ENCODE measurements at regions not wholly inside any gene's neighbourhood (a gene's known extent, or its start where the extent isn't known, plus 50 kb on each side); places are given as distances from the start of the nearest gene placed in this dataset.

DNA sequence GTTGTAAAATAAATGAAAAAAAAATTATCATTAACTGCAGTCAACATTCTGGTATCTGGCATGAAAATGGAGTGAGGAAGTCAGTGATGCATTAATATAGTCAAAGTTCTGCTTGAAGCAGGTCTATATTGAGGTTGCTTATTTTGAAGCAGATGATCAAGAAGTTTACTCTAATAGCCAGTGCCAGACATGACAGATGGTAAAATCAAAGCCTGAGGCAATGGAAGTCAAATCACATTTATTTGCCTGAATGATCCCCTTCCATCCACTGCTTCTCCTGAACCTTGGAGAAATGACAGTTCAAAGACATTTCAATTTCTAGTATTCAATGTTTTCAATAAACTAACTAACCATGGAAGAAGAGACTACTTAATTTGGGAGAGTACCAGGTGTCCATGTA is 430.0 kb downstream of the FAM181B start:
- TF ChIP-seq, protein P1, sequence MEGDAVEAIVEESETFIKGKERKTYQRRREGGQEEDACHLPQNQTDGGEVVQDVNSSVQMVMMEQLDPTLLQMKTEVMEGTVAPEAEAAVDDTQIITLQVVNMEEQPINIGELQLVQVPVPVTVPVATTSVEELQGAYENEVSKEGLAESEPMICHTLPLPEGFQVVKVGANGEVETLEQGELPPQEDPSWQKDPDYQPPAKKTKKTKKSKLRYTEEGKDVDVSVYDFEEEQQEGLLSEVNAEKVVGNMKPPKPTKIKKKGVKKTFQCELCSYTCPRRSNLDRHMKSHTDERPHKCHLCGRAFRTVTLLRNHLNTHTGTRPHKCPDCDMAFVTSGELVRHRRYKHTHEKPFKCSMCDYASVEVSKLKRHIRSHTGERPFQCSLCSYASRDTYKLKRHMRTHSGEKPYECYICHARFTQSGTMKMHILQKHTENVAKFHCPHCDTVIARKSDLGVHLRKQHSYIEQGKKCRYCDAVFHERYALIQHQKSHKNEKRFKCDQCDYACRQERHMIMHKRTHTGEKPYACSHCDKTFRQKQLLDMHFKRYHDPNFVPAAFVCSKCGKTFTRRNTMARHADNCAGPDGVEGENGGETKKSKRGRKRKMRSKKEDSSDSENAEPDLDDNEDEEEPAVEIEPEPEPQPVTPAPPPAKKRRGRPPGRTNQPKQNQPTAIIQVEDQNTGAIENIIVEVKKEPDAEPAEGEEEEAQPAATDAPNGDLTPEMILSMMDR (IDR thresholded peaks at IDR 0.05 in 4 of 5, conservative IDR thresholded peaks at IDR 0.05 in 1 of 5) = no peak
- TF ChIP-seq POLR2A (IDR thresholded peaks at IDR 0.05) = no peak

Data from gastrocnemius medialis (tissue), 4 donors.